ENCODE measurements at regions not wholly inside any gene's neighbourhood (a gene's known extent, or its start where the extent isn't known, plus 50 kb on each side); places are given as distances from the start of the nearest gene placed in this dataset.
A peak's percentile ranks its signal among the peaks of the same experiment; 100 is the strongest.

DNA sequence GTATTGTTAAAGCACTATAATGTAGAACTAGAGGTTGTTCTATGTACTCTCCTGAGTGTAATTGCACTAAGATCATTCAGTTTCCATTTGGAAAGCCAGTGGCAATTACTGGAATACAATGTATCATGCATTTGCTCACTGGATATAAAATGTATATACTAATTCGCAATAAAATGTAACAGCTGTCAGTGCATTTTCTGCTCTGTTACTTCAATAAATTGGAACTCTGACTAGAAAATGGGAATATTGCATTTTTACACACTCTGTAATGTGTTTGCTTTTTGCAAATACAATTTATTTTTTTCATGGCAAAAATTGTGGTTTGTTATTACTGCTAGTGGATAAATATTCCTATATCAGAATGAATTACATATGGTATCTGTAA is 893.8 kb upstream of the POU3F3 start:
- DNase-seq: no peak

DNA sequence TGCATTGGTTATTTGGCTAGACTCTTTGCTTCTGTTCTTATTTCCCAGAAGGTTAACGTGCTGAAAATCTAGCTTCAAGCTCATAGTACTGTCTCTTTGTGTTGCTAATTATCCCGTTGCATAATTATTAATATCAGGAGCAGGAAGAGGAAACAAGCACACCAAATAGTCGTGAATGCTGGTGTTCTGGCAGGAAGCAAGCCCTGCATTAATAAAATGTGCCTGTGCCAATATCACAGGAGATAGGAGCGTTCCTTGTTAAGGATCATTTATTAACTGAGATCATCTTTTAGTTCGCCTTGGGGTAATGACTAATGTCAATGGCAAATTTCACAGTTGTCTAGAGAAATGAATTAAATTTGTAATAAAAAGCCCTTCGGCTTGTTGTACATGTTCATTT is 893.0 kb upstream of the POU3F3 start:
- no peak for DNase-seq

DNA sequence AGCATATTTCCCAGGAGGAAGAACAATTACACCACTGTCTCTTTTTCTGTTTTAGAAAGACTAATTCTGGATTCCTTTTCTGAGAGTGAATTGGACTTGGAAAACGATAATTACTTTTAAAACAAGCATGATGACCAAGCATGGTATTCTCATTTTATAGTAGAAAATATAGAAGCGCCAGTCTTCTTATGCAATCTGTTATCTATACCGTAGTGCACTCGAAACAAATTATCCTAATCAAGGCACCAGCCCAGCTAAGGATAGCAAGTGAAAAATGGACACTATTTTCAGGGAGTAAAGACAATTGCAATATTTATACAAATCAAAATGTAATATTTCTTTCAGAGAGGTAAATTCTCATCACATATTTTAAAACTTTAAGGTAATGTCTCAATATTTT is 892.1 kb upstream of the POU3F3 start:
- DNase-seq: no peak

DNA sequence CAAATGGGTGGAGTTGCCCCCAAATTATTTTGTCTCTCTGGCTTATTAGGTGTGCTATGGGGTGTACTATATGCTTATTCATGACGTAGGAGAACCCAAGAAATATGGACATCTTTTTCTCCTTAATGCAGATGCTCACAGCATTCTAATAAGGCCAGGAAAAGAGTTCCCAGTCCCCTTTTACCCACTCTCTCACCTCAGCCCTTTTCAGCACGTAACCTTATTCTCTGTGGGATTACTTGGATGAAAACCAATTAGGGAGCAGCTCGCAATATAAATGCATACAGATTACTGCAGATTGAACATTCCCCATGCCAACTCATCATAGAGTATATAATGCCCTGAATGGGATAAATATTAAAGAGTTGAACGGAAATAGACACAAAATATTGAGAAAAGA is 891.2 kb upstream of the POU3F3 start:
- no peak for DNase-seq

DNA sequence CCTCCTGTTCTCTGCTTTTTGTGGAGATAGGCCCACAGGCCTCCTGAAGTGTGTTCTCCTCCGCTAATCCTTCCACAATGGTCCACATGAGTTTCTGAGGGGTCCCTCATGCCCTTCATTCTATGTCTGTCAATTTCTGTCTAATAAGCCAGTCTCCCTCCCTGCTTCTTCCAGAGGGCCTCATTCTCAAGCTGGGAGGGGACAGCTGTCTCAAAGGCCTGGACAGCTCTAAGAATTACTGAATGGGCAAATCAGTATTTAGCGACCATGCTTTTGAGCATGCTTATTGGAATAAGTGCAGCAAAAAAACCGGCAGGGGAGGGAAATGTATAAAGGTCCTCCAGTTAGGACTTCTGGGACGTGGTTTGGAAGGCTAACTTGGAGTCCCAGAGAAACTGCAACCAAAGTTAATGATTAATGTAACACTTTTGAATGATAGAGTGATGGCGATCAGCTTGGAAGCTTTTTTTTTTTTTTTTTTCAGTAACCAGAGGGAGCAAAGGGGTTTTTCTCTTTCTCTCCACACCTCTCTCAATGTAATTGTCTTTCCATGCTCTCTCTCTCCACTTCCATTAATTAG is 890.7 kb upstream of the POU3F3 start:
- DNase-seq: no peak

DNA sequence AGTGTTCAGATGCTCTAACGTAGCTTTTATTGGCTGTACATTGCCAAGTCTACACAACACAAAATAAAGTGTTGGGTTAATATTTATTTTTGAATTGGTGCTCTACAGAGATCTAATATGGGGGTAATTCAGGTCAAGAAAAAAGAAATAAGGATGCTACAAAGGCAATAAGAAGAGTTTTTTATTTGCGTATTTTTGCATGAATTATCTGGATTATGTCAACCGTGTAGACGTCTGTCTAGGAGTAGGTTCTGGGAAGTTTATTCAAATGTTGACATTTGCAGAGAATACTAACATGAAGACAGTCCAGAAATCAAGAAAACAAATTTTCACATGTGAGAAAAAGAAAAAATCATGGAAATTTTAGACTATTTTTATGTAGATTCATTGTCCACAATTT is 876.7 kb upstream of the POU3F3 start:
- DNase-seq: no peak

DNA sequence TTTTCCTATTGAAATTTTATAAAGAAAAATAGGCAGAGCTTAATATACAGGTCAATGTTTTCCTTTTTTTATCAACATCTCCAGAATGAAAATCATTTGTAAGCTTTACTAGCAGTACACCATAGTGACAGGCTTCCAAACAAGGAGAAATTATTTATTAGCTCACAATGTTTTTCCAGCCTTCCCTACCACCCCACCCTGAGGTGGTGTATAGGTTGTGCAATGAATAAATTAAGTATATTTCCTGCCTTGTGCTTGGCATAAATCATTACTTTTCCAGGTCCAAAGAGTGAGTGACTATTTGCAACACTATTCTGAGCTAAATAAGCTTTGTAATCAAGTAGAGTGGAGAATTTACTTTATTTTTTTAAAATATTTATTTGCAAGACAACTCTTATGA is 876.2 kb upstream of the POU3F3 start:
- no peak for DNase-seq

DNA sequence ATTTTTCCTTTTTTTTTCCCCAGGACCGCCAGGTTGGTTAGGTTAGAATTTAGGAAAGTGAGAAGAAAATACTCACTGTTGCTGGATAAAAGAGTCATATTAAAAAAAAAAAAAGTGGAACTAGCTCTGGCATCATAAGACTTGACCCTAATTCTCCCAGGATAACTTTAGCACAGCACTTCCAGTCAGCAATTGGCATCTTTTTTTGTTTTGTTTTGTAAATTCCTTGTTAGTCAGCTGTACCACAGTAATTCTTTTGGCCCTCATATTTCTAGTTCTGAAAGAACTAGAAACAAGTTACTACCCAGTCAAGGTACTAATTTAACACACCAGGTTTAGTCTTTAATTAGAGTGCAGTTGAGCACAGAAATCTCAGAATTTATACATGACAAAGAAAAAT is 873.5 kb upstream of the POU3F3 start:
- DNase-seq: no peak

DNA sequence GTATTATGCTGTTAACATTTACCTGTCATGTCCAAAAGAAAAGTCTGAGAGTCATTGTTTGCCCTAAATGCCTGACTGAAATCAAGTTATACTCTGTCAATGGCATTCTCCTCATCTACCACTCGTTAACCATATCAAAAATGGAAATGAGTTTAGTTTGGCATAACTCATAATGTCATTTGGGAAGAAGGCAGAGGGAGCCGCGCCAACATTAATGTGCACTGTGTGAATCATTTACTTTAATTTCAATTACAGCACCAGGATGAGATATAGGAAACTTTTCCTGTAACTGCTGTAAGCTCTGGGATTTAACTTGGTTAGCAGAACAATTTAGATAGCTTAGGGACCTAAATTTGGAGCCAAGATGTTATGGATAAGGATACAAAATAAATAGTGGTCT is 871.2 kb upstream of the POU3F3 start:
- no peak for DNase-seq

DNA sequence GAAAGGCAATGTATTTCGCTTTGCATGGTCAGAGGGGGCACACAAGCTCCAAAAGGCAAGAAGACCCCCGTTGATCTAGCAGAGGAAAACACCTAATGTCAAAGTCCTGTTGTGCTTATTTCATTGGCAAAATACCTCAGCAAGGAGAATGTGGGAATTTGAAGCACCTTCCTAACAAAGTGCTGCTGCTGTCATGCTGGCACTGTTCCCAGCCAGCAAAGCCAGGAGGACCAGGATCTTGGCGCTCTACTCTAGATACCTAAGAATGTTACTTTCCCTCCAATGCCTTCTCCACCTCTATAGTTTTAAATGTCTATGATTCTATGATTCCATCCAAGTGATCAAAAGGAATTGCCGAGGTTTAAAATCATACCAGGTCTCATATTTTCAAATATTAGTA is 867.9 kb upstream of the POU3F3 start:
- no peak for DNase-seq

DNA sequence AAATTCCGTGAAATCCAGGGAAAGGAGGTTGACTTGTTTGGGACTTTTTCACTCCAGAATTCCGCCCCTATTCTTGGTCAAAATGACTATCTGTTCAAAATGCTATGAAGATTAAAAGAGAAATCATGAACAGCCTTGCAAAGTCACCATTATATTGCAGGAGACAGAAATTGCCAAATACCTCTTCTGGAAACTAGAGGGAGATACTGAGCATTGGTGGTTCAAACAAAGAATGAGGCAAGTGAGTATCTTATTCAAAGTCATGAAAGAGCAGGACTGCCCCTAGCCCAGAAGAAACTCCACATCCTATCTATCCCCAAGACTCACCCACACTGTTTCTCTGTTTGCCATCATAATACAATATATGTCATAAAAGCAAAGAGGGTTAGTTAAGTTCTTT is 862.3 kb upstream of the POU3F3 start:
- peak; percentile 43 to 65 for DNase-seq

DNA sequence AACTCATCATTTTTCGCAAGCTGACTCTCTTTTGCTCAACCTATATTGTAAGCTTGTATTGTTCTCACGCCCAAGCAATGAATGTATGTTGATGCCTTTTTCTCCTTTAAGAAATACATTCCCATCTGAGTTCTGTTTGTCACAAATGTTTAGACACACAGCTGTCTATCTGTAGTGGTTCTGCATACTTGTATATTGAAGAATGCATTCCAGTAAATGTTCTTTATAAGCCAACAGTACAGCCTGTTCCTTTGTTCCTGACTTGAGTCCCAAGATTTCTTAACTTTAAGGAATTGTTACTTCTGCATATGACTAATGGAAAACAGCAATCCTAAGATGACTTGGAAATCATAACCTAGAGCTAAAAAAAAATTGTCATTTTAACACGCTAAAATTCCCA is 849.1 kb upstream of the POU3F3 start:
- DNase-seq: no peak

DNA sequence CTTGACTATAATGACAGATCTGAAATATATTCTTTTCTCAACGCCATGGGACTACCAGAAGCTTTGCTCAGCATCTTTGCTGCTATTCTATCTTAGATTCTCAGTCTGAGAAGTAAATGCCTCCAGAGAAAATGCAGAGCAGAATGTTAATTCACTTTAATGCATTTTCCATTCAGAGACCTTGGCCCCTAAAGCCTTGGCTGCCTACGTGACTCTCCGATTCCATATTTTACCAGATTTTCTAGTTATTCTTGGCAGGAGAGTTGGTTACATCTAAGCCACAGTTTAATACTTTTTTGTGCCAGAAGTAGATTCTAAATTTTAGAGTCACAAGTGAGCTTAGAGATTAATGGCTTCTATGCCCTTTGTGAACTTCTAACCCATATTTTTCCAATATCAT is 837.1 kb upstream of the POU3F3 start:
- no peak for DNase-seq

DNA sequence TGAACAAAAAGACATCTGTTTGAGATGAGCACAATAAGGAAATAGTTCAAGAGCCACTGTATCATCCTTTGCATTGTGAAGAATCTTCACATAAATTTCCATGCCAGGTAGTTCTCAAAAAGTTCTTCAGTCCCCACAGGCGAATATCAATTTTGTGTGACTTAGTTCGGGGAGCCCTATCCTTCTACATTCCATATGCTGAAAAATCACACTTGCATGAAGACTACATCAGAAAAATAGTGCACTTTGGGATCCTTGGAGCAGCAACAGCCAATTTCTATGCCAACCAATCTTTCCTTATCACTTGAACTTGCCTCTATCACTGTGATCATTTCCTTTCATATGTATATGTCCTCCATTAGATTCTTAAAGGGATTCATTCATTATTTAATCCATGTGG is 830.6 kb upstream of the POU3F3 start:
- DNase-seq: no peak

DNA sequence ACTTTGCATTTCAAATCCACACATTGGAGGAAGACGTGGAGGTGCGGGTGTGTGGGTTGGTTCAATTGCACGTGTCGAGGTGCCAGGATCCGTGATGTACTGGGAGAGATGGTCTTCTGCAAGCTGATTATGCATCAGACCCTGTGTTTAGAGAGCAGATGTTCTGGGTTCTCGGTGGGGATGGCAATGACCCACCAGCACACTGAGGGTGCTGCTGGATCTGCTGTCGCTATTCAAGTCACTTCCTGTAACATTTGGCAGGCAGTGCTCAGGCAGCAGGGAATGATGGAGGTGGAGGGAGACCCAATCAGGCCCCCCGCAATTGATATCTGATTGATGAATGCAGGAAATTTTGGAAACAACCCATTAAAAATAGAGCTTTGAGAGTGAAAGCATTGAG is 830.1 kb upstream of the POU3F3 start:
- no peak for DNase-seq

DNA sequence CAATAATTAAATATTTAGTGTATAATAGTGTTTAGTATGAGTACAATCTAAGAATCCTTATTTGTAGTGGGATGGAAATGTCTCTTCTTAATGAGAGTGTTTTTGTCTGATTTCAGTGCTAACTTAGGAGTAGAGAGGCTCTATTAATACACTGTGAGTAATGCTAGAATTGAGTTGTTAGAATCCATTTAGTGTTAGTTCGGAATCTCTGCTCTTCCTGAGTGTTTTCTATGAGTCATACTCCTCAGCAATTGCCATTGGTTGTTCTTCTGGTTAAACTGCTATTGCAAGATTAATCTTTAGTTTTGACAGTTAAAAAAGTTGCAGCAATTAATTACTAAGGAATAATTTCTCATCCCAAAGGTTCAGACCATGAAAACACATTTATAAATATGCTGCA is 828.6 kb upstream of the POU3F3 start:
- no peak for DNase-seq

DNA sequence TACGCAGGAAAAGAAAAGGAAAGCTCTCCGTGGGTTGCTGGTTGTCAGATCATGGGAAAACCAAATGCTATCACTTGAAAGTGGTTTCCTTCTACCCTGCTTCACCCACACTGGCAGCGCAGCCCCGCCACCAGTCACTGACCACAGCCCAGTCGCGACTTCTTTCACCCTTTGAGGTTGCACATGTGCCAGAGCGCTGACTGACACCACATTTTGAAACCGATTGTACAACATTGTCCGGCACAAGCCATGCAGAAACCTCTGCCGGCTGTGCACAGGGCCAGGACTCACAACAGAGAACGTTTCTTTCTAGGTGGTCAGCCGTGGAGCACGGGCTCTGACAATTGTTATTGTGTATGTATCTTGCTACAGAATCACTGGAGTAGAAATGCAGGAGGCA is 827.2 kb upstream of the POU3F3 start:
- DNase-seq: no peak

DNA sequence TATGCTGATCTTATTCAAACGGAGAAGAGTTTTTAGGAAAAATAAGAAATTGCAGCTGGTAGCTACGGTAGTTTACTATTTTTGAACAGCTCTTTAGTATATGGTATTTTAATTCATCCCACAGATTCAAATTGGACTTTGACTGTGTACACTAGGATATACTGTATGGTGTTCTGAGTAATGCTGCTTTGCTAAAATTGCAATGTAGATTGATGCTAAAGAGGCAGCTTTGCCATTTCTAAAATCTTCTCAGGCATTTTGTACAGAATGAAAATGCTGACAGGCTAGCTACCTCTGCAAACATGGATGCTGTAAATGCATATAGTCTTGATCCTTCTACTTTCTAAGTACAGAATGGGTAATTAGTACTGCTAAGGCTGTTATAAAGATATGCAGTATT is 826.6 kb upstream of the POU3F3 start:
- DNase-seq: no peak

DNA sequence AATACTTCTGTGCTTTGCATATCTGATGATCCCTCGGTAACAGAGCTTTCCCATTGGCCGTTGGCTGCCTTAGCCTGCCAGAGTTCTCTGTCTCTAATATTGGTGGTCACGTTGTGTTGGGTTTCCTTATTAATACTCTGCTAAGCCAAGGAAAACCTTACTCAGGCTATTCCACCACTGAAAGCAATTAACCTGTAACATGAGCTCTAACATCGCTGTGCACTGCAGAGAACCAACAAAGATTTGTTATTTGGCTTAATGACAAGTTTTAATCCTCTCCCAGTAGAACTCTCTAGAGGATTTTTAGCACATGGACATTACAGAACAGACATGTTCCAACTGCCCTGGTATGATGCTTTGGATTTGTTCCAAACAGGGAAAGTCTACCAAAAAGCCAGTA is 825.9 kb upstream of the POU3F3 start:
- no peak for DNase-seq

DNA sequence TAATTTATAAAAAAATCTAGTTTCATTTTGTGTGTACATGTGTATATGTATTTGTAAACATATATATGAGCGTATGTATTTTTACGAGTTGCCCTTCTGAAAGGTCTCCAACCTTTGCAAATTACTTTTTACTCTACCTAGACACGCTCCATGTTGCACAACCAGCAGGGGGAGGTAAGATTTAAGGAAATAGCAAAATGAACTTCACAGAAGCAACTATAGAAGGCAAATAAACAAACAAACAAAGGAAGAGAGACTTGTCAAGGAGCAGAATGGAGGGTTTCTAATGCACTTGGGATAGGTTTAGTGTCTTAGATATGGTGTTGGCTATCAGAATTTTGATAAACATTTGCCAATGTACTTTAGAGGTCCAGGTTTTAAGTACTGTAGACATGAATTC is 820.5 kb upstream of the POU3F3 start:
- peak; percentile 42 to 67 for DNase-seq

DNA sequence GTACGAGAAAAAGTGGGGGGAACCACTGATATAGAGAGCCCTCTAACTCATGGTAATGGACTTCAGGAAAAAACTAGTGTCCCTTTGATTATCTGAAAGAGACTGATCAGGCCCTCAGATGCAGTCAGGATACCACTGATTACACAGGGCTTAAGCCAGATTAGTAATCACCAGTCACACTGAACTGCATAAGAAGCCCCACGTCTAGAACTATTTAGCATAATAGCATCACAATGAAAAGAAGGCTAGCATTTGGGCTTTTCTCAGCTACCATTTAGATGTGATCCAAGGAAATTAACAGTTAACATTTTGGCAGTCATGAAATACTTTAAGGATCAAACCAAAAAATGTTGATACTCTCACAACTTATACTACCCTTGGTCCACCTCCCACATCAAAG is 813.1 kb upstream of the POU3F3 start:
- no peak for DNase-seq

DNA sequence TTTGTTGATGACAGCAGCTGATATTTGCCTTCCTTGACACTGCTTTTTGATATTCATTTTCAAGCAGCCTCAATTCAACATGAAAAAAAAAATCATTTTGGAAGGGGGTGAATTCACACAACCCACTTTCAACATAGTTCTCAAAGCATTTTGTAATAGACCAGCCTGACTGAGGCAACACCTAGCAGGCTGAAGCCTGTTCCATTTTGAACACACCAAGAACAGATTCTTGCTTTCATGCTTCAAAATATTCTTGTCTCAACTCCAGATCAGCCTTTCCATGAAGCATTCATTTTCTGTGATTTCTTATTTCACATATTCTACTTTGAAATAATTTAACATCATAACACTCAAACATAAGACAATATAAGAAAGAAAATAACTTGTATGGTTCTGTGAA is 812.6 kb upstream of the POU3F3 start:
- no peak for DNase-seq

DNA sequence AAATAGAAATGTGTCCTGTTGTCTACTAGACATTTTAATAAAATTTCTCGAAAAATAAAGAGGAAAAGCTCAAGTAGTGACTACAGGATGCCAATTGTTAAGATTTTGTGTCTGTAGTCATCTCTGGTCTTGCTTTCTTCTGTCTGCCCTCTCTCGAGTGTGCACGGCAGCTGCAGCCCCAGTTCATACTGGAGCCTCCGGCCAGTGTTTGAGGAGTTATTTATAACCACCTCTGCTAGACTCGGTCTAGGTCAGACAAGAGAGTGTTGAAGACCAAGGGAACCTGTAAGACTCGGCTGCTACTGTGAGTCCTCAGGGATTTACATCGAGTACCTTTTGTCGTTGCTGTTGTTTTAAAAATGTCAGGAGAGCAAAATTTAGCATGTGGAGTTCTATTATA is 810.1 kb upstream of the POU3F3 start:
- no peak for DNase-seq

DNA sequence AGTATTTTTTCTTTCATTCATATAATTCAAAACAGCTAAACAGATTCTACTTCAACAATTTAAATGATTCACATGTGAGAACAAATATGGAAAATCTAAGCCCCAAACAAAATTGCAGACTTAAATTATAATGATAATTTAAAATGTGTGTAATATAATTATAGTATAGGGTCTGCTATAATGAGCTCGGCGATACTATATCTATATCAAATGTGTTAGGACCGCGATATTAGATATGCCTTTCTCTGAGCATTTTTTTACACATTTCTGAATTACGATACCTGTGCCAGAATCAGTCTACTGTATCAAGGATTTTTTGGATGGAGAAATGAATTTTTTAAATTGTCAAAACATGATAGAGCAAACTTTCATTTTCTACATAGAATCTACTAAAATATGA is 808.8 kb upstream of the POU3F3 start:
- no peak for DNase-seq

DNA sequence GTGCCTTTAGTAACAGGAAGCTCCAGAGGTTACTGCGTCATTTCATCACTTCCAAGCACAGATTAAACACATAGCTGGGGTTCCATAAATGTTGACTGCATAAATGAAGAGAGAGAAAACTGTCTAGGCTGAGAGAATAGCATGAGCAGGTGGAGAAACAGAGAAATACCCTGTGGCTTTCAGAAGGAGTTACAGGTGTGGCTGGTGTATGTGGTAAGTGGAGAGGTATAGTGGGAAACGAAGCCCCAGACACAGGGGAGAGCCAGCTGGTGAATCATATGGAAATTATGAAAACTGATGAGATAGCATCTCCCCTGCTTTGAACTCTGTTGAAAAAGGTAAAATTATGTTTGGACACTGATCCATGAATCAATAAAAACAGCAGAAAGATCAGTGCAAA is 807.4 kb upstream of the POU3F3 start:
- DNase-seq: no peak

DNA sequence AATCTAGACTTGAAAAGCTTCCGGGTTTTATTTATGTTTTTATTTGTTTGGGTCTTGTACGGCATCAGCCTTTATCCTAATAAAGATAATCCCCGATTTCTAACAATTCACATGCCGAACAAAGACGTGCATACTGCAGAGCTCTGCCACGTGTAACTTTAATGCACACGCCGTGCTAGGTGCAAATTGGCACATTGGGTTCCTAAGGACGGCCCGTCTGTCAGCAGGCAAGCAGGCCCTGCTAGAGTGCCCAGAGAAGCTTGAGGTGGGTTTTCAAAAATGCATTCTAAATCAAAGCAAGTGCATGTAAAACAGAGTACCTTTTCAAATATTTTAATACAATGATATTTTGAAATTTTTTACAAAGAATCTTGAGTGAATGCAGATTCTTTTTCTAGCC is 806.4 kb upstream of the POU3F3 start:
- no peak for DNase-seq

Measured in Kasumi-1 (cell line).